ENCODE measurements at regions not wholly inside any gene's neighbourhood (a gene's known extent, or its start where the extent isn't known, plus 50 kb on each side); places are given as distances from the start of the nearest gene placed in this dataset.

DNA sequence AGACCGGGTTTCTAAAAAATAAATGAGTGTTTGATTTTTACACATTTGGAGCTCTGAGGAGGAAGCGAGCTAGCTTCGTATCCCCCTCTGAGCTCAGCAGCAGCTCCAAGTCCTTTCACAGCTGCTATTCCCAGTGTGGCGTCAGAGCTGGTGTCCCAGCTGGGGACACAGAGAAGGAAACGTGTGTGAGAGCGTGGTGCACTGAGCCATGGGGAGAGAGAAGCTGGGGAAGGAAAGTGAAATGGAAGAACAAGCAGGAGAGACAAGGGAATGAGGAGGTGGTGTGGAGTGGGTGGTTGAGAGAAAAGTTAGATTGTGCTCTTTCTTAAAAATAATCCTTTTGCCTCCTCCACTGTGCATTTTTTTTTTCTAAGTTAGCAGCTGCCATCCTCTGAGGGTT lies 79.5 kb upstream of the SLC4A4 start:
- Mint-ChIP-seq H3K27me3 (peaks cover 1% of the 10 kb centered on the region), H3K4me3 (no peak overlapping the region), H3K27ac (no peak overlapping the region), H3K4me1 (ENCODE audit: low read depth) (peaks cover 8% of the 10 kb centered on the region), H3K36me3 (no peaks in the 10 kb centered on the region), H3K9me3 (ENCODE audit: low read depth) (no peaks in the 10 kb centered on the region)

DNA sequence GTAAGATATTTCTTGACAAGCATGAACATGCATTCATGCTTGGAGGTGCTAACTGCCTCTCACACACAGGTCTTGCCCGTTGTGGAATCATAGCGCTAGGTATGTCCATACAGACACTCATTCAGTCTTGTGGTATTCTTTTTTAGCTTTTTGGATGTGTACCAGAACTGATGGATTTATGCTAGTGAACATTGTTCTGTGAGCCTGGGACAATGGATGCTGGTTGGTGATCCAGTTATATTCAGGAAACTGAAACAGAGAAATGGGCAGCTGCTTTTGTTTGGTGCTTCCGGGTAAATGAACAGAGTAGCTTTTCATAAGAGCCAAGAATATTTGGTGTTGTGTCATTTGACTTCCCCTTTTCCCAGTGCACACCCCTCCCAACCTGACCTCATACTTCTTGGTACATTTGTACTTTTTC lies 78.9 kb upstream of the SLC4A4 start:
- H3K36me3 Mint-ChIP-seq, result no peaks in the 10 kb centered on the region
- no peak overlapping the region for H3K4me3 Mint-ChIP-seq
- H3K9me3 Mint-ChIP-seq (ENCODE audit: low read depth), result no peaks in the 10 kb centered on the region
- H3K4me1 Mint-ChIP-seq (ENCODE audit: low read depth), result peaks cover 8% of the 10 kb centered on the region
- no peak overlapping the region for H3K27ac Mint-ChIP-seq
- H3K27me3 Mint-ChIP-seq, result peaks cover 1% of the 10 kb centered on the region

DNA sequence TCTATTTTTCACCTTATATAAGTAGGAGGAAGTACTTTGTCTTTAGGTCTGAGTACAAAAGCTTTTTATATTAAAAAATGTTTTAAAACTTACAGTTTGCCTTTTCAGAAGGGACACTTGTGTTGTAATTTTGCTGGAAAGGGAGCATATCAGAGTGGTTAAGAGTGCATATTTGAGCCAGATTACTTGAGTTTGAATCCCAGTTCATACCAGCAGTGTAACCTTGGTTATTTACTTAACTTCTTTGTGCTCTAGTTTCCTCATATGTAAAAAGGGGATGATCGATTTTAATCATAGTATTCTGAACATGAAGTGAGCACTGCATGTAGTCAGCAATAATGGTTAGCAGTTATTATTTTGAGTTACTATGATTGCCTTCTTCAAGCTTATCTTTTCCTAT lies 78.3 kb upstream of the SLC4A4 start:
- no peaks in the 10 kb centered on the region for H3K9me3 Mint-ChIP-seq (ENCODE audit: low read depth)
- H3K27me3 Mint-ChIP-seq, result no peaks in the 10 kb centered on the region
- H3K4me3 Mint-ChIP-seq, result no peak overlapping the region
- H3K4me1 Mint-ChIP-seq (ENCODE audit: low read depth), result peaks cover 8% of the 10 kb centered on the region
- H3K36me3 Mint-ChIP-seq, result no peaks in the 10 kb centered on the region
- H3K27ac Mint-ChIP-seq, result no peak overlapping the region

DNA sequence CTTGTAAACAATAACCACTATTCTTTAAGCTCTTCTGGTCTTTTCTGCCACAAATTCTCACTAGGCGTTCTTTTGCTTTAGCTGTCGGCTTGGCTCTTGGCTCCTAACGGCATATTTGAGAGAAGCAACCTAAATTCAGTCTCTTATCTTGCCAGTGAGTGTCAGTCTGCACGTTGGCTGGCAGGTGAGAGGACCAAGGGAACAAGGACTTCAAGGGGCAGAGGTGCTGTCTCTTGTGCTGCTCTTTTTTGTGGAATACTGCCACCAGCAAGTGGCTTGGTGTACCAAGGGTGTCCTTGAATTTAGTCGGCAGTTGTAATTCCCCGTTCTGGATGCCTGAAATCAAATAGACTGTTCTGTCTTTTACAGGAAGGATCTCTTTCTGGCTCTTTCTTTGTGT lies 77.8 kb upstream of the SLC4A4 start:
- Mint-ChIP-seq H3K36me3 (no peaks in the 10 kb centered on the region), H3K4me3 (no peak overlapping the region)

DNA sequence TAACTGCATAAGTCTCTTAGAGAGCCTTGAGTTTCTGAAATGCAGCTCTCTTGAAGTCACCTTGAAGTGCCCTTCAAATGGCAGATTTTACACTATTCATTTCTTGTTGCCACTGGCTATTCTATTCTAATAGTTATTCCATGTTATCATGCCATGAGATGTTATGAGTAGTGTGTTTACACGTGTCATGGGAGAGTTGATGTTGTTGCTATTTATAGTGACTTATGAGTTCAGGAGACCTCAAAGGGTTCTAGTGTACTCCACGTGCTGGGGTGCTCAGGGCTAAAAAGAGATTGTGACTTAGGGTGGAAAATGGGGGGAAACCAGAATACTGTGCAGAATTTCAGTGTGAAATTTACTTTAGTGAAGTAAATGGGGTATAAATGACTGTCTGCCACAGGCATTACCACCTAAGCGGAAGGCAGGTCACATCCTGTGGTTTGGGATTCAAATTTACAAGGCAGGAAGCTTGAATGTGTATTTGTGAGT lies 77.1 kb upstream of the SLC4A4 start:
- Mint-ChIP-seq H3K4me3 (no peak overlapping the region), H3K36me3 (no peaks in the 10 kb centered on the region), H3K27me3 (no peaks in the 10 kb centered on the region), H3K4me1 (ENCODE audit: low read depth) (peaks cover 8% of the 10 kb centered on the region), H3K9me3 (ENCODE audit: low read depth) (no peaks in the 10 kb centered on the region), H3K27ac (no peak overlapping the region)

More for the DNA sequence above, 77.8 kb upstream of the SLC4A4 start:
- Mint-ChIP-seq H3K27ac (no peak overlapping the region), H3K27me3 (no peaks in the 10 kb centered on the region), H3K4me1 (ENCODE audit: low read depth) (peaks cover 8% of the 10 kb centered on the region), H3K9me3 (ENCODE audit: low read depth) (no peaks in the 10 kb centered on the region)

DNA sequence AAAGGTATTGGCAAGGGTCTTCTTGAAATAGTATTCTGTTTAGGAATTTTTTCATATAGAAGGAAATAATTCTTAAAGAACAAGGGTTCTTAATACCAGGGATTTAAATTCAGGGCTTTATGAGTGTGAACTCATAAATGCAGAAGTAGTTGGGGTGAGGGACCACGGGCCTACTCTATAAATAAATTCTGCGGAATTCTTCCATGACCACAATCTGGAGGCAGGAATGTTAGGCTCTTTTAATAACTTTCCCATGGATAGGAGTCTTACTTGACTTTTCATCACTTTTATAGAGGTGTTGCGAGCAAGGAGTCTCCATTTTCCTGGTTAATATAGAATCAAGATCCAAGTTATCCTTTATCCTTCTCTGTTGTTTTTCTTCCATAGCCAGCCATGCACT lies 76.7 kb upstream of the SLC4A4 start:
- peaks cover 8% of the 10 kb centered on the region for H3K4me1 Mint-ChIP-seq (ENCODE audit: low read depth)
- no peak overlapping the region for H3K4me3 Mint-ChIP-seq
- no peaks in the 10 kb centered on the region for H3K9me3 Mint-ChIP-seq (ENCODE audit: low read depth)
- no peaks in the 10 kb centered on the region for H3K27me3 Mint-ChIP-seq
- no peaks in the 10 kb centered on the region for H3K36me3 Mint-ChIP-seq
- no peak overlapping the region for H3K27ac Mint-ChIP-seq

DNA sequence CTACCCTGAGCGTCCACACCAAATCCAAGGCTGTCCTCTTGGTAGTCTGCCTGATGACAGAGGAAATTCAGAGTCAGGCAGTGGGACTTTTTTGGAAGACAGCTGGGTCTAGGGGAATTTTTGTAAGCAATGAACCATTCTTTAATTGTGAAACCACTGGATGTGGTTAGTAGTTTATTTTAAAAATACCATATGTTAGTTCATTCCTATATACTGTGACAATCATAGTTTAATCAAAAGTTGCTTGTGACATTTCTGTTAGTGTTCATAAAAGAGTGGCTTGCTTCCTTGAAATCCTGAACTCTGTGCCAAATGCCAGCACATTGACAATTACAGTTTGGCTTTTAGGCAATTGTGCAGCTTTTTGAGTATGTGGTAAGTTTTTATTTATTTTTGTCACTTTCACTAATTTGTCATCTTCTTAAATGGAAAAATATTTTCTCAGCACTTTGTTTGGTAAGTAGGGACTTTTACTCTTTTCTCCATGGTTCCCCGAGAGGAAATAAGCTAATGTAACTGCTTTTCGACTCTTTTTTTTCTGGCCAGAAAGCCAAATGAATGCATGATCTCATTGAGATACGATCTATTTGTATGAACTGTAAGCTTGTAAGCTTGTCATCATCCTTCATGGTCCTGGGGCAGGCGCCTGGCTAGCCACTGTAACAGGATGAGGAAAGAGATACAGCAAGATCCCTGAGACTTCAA lies 72.6 kb upstream of the SLC4A4 start:
- no peaks in the 10 kb centered on the region for H3K27me3 Mint-ChIP-seq
- H3K27ac Mint-ChIP-seq, result no peak overlapping the region
- no peaks in the 10 kb centered on the region for H3K36me3 Mint-ChIP-seq
- peaks cover 8% of the 10 kb centered on the region for H3K4me1 Mint-ChIP-seq (ENCODE audit: low read depth)
- H3K9me3 Mint-ChIP-seq (ENCODE audit: low read depth), result no peaks in the 10 kb centered on the region
- no peak overlapping the region for H3K4me3 Mint-ChIP-seq

DNA sequence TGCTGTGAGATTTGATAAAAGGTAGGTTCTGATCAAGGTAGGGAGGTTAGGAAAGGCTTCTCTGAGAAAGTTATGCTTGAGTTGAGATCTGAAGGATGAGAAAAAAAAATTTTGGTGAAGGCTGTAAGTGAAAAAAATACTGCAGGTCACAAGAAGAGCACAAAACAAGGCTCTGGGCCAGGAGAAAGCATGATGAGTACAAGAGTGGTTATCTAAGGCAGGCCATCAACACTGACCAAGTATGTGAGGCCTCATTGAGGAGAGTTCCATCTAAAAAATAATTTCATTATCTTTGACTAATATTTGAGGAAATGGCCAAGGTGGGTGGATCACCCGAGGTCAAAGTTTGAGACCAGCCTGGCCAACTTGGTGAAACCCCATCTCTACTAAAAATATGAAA lies 71.6 kb upstream of the SLC4A4 start:
- H3K4me3 Mint-ChIP-seq, result no peak overlapping the region

DNA sequence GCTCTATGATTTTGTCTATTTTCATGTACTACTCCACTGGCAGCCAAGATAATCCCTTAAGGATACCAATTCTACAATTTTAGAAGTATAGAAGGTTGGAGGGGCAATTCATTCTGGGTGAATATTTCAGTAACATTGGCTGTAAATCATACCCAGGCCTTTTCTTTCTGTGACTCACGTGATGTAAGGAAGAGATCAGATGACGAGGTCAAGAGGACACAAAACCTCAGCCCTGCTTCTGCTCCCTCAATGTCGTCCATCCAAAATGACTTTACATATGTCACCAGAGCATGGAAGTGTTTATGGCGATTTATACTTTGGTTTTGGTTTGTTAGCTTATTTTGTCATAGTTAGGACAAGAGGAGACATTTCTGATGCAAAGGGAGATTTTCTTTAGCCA lies 70.7 kb upstream of the SLC4A4 start:
- no peak overlapping the region for H3K27ac Mint-ChIP-seq
- no peak overlapping the region for H3K4me3 Mint-ChIP-seq
- H3K36me3 Mint-ChIP-seq, result no peaks in the 10 kb centered on the region
- no peaks in the 10 kb centered on the region for H3K27me3 Mint-ChIP-seq
- H3K9me3 Mint-ChIP-seq (ENCODE audit: low read depth), result no peaks in the 10 kb centered on the region
- H3K4me1 Mint-ChIP-seq (ENCODE audit: low read depth), result no peaks in the 10 kb centered on the region

More for the DNA sequence above, 71.6 kb upstream of the SLC4A4 start:
- no peaks in the 10 kb centered on the region for H3K9me3 Mint-ChIP-seq (ENCODE audit: low read depth)
- peaks cover 2% of the 10 kb centered on the region for H3K4me1 Mint-ChIP-seq (ENCODE audit: low read depth)
- no peaks in the 10 kb centered on the region for H3K36me3 Mint-ChIP-seq
- H3K27me3 Mint-ChIP-seq, result no peaks in the 10 kb centered on the region
- no peak overlapping the region for H3K27ac Mint-ChIP-seq

DNA sequence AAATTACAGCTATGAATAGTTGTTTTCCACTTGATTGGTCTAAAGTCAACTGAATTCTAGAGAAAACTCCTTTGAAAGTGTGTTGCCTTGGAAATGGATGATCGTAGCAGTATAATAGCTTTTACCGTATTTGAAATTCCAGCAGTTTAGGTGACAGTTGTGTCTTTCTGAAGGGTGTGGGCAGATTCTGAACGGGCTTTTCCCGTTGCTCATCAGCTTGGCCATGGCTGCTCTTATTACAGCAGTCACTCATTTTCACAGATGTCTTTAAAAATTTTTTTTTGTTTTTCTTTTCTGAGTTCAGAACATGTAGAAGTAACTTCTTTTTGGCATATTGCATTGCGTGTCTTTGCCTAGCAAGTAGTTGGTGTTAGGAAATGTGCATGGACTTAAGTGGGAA lies 69.6 kb upstream of the SLC4A4 start:
- H3K4me1 Mint-ChIP-seq (ENCODE audit: low read depth), result peaks cover 1% of the 10 kb centered on the region
- no peaks in the 10 kb centered on the region for H3K9me3 Mint-ChIP-seq (ENCODE audit: low read depth)
- no peak overlapping the region for H3K27ac Mint-ChIP-seq

DNA sequence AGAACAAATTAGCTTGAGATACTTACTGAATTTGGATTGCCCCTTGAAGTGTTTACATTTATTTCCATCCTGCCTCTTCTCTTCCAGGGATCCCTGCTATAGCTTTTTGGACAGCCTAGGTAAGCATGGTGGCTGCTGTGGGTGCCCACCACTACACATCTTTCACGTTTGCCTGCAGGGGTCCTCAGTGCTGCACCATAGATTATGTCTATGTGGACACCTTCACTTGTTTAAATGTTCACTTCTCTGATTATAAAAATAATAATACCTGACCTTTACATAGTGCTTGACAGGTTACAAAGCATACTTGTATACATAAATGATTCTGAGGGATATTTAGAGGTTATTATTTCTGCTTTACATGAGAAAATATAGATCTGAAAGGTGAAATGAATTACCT lies 67.9 kb upstream of the SLC4A4 start:
- H3K4me1 Mint-ChIP-seq (ENCODE audit: low read depth), result peaks cover 13% of the 10 kb centered on the region
- no peaks in the 10 kb centered on the region for H3K36me3 Mint-ChIP-seq
- no peak overlapping the region for H3K4me3 Mint-ChIP-seq
- no peak overlapping the region for H3K27ac Mint-ChIP-seq
- H3K9me3 Mint-ChIP-seq (ENCODE audit: low read depth), result no peaks in the 10 kb centered on the region
- H3K27me3 Mint-ChIP-seq, result no peaks in the 10 kb centered on the region

More for the DNA sequence above, 69.6 kb upstream of the SLC4A4 start:
- H3K36me3 Mint-ChIP-seq, result no peaks in the 10 kb centered on the region
- H3K4me3 Mint-ChIP-seq, result no peak overlapping the region
- H3K27me3 Mint-ChIP-seq, result no peaks in the 10 kb centered on the region

DNA sequence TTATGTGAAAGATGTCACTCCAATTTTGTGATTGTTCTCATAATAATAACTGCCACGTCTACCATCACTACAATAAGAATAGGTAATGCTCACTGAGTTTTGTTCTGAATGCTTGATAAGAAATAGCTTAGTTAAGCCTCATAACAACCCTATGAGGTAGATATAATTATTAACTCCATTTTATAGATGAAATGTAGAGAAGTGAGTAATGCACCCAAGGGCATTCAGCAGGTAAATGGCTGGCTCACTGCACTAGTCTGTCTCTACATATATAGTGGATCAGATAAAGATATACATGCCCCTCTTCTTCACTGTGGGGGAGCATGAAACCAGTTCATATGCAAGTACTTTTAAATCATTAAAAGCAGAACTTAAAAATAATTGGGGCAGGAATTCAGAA lies 65.8 kb upstream of the SLC4A4 start:
- Mint-ChIP-seq H3K4me1 (ENCODE audit: low read depth) (peaks cover 23% of the 10 kb centered on the region), H3K27me3 (no peaks in the 10 kb centered on the region), H3K27ac (no peak overlapping the region), H3K36me3 (no peaks in the 10 kb centered on the region), H3K4me3 (no peak overlapping the region), H3K9me3 (ENCODE audit: low read depth) (no peaks in the 10 kb centered on the region)

DNA sequence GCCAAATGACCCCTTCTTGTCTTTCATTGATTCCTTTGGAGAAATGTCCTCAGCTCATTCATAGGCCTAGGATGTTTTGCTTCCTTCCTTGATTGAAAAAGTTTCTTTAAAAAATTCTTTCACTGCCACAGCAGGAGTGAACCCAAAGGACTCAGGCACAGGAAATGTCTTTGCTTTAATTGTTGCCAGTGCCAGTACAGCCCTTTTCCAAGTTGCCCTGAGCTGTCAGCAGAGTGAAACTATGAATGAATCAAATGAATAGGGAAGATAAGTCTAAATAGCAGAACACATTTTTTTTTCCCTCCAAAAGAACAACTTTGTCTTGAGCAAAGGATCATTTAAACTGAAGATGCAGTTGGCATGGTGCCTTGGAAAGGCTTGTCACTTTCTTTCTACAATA lies 63.8 kb upstream of the SLC4A4 start:
- Mint-ChIP-seq H3K27ac (no peak overlapping the region), H3K36me3 (no peaks in the 10 kb centered on the region), H3K4me1 (ENCODE audit: low read depth) (peaks cover 24% of the 10 kb centered on the region), H3K4me3 (no peak overlapping the region), H3K9me3 (ENCODE audit: low read depth) (no peaks in the 10 kb centered on the region), H3K27me3 (no peaks in the 10 kb centered on the region)

DNA sequence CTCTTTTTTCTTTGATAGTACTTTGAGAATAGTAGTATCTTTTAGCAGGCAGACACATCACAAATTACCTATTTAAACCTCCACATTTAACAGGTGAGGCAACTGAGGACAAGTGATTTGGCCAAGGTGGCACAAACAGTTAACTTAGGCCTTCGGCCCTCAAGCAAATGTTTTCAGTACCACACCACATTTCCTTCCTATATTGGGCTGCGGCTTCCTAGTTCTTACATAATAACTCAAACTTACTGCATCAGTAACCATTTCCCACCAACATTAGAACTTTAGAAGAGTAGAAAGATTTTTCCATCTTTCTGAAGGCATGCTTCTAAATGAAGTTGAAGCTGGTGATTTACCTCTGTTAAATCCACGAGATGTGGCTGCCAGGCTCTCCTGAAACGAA lies 63.2 kb upstream of the SLC4A4 start:
- Mint-ChIP-seq H3K9me3 (ENCODE audit: low read depth) (no peaks in the 10 kb centered on the region), H3K4me1 (ENCODE audit: low read depth) (peaks cover 24% of the 10 kb centered on the region), H3K4me3 (no peak overlapping the region), H3K27ac (no peak overlapping the region), H3K36me3 (no peaks in the 10 kb centered on the region), H3K27me3 (no peaks in the 10 kb centered on the region)

DNA sequence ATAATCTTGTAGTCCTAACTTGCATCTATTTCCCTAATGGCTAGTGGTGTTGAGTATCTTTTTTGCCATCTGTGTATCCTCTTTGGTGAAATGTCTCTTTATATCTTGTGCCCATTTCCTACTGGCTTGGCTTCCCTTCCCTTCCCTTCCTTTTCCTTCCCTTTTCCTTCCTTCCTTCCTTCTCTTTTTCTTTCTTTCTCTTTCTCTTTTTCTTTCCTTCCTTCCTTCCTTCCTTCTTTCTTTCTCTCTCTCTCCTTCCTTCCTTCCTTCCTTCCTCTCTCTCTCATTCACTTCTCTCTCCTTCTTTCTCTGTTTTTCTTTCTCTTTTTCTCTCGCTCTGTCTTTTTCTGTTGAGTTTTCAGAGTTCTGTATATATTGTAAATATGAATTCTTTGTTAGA lies 61.5 kb upstream of the SLC4A4 start:
- Mint-ChIP-seq H3K9me3 (ENCODE audit: low read depth) (no peaks in the 10 kb centered on the region), H3K27me3 (no peaks in the 10 kb centered on the region), H3K4me1 (ENCODE audit: low read depth) (peaks cover 24% of the 10 kb centered on the region), H3K4me3 (no peak overlapping the region), H3K27ac (peak overlapping the region; percentile 8), H3K36me3 (no peaks in the 10 kb centered on the region)

DNA sequence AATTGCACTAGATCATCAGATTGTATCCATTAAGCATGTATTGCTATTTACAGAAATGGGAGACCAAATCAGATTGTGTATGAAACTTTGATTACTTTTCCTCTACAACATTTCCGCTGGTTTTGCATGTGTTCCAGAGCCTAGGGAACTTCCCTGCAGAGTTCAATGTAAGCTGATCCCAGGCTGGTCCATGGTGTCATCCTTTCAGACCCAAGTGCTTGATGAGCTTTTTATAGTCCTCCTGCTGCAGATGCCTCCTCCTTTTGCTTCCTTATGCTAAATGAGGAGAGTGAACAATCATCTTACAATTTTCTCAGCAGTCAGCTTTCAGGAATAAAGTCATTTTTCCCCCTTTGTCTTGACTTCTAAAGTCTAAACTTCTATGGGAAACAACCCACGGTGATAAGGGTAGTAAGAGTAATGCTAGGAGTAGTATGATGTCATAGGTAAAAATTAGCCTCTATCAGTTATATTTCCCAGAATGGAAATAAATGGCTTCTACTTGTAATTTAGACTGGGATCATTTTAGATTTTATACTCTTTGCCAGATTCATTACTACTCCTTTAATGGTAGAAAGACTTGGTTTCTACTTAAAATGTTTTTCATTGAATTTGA lies 55.1 kb upstream of the SLC4A4 start:
- no peaks in the 10 kb centered on the region for H3K36me3 Mint-ChIP-seq
- H3K4me1 Mint-ChIP-seq (ENCODE audit: low read depth), result no peaks in the 10 kb centered on the region
- no peak overlapping the region for H3K4me3 Mint-ChIP-seq
- no peaks in the 10 kb centered on the region for H3K9me3 Mint-ChIP-seq (ENCODE audit: low read depth)
- H3K27ac Mint-ChIP-seq, result no peak overlapping the region
- H3K27me3 Mint-ChIP-seq, result no peaks in the 10 kb centered on the region

Measured in activated naive CD8-positive, alpha-beta T cell (primary cell).